Left ventricle myocardium inferior (tissue), 1 donor: ENCODE measurements at regions not wholly inside any gene's neighbourhood (a gene's known extent, or its start where the extent isn't known, plus 50 kb on each side); places are given as distances from the start of the nearest gene placed in this dataset.
A peak's percentile ranks its signal among the peaks of the same experiment; 100 is the strongest.

Source experiments
- DNase-seq: peaks from one replicate; pipeline ENCODE4 v3.0.0-alpha.2; 2020
- H3K27ac ChIP-seq: fragments of 200-600 bp; replicated peaks from 2 replicates; pipeline ENCODE4 v1.8.0; 2021
- H3K27me3 ChIP-seq: fragments of 200-600 bp; 2 replicates; pipeline ENCODE4 v1.8.0; 2021; ENCODE audit warnings: low read depth
- H3K36me3 ChIP-seq: fragments of 200-600 bp; 2 replicates; pipeline ENCODE4 v1.8.0; 2021
- H3K4me1 ChIP-seq: fragments of 200-600 bp; 2 replicates; pipeline ENCODE4 v1.8.0; 2021
- H3K4me3 ChIP-seq: fragments of 200-600 bp; 2 replicates; pipeline ENCODE4 v1.8.0; 2021; ENCODE audit warnings: mild to moderate bottlenecking, moderate library complexity
- H3K9me3 ChIP-seq: fragments of 200-600 bp; replicated peaks from 2 replicates; pipeline ENCODE4 v1.8.0; 2021
- CTCF ChIP-seq: fragments of 200-600 bp; IDR thresholded peaks from 2 replicates; pipeline ENCODE4 v1.8.0; 2021; ENCODE audit warnings: antibody characterized with exemption, mild to moderate bottlenecking, borderline replicate concordance
- intact Hi-C: fragments of 100-400 bp; cut with micrococcal nuclease; formaldehyde crosslinking; loops from one replicate; pipeline ENCODE4 v1.11.0; 2022
- donor health status: DM: no; HTN: yes; CAD: no; lungs with severe emphysema.

- no peaks in the 10 kb centered on the region for H3K9me3 ChIP-seq
- no peak for DNase-seq
- no peaks in the 10 kb centered on the region for H3K36me3 ChIP-seq
- intact Hi-C loops, result no loop called here
- H3K4me3 ChIP-seq, result no peak overlapping the region
- H3K4me1 ChIP-seq, result peaks cover 45% of the 10 kb centered on the region
- no peaks in the 10 kb centered on the region for H3K27me3 ChIP-seq
- peak overlapping the region; percentile 72 for H3K27ac ChIP-seq
- no peak for TF ChIP-seq CTCF
These were observed 149.4 kb downstream of the C5orf15 start for GRCh38 chr5:133818869-133819600.

GRCh38 chr5:133818031-133818431 is 150.4 kb downstream of the C5orf15 start:
- peak; percentile 56 for DNase-seq
- Histone ChIP-seq H3K27me3 (no peaks in the 10 kb centered on the region), H3K4me3 (no peak overlapping the region), H3K9me3 (no peaks in the 10 kb centered on the region), H3K4me1 (peaks cover 45% of the 10 kb centered on the region), H3K27ac (peak overlapping the region; percentile 72), H3K36me3 (no peaks in the 10 kb centered on the region)
- intact Hi-C loops, result no loop called here
- no peak for TF ChIP-seq CTCF

GRCh38 chr5:133817456-133817855 is 151.0 kb downstream of the C5orf15 start:
- intact Hi-C loops, result no loop called here
- Histone ChIP-seq H3K4me1 (peaks cover 45% of the 10 kb centered on the region), H3K27me3 (no peaks in the 10 kb centered on the region), H3K4me3 (no peak overlapping the region), H3K27ac (peak overlapping the region; percentile 72), H3K36me3 (no peaks in the 10 kb centered on the region), H3K9me3 (no peaks in the 10 kb centered on the region)
- DNase-seq, result no peak
- TF ChIP-seq CTCF, result no peak

- TF ChIP-seq CTCF, result no peak
- no peak for DNase-seq
- H3K36me3 ChIP-seq, result no peaks in the 10 kb centered on the region
- H3K27ac ChIP-seq, result no peak overlapping the region
- no peaks in the 10 kb centered on the region for H3K9me3 ChIP-seq
- H3K27me3 ChIP-seq, result peaks cover 7% of the 10 kb centered on the region
- H3K4me3 ChIP-seq, result no peak overlapping the region
- intact Hi-C loops, result no loop called here
- peaks cover 45% of the 10 kb centered on the region for H3K4me1 ChIP-seq
These were observed 151.6 kb downstream of the C5orf15 start for GRCh38 chr5:133816791-133817190.

- no peak for TF ChIP-seq CTCF
- intact Hi-C loops, result no loop called here
- Histone ChIP-seq H3K4me1 (peaks cover 19% of the 10 kb centered on the region), H3K4me3 (no peak overlapping the region), H3K36me3 (no peaks in the 10 kb centered on the region), H3K27ac (no peak overlapping the region), H3K27me3 (peaks cover 9% of the 10 kb centered on the region), H3K9me3 (no peaks in the 10 kb centered on the region)
- DNase-seq, result no peak
These were observed 154.3 kb downstream of the C5orf15 start for GRCh38 chr5:133814152-133814551.
